Loucy (cell line): ENCODE measurements at regions not wholly inside any gene's neighbourhood (a gene's known extent, or its start where the extent isn't known, plus 50 kb on each side); places are given as distances from the start of the nearest gene placed in this dataset.

Source experiments
- H2AFZ ChIP-seq: fragments of 200-600 bp; sonication (generic); 2 replicates; pipeline ENCODE4 v1.6.0; 2016; ENCODE audit warnings: antibody characterized with exemption, mild to moderate bottlenecking, low read length, moderate library complexity
- H3F3A ChIP-seq: fragments of 200-600 bp; 2 replicates; pipeline ENCODE4 v1.6.0; 2016; ENCODE audit warnings: antibody characterized with exemption, low read depth, mild to moderate bottlenecking
- H3K27me3 ChIP-seq: fragments of 200-600 bp; sonication (generic); 2 replicates; pipeline ENCODE4 v1.6.1; 2014; ENCODE audit warnings: low read length, mild to moderate bottlenecking; ENCODE audit not compliant: insufficient read depth, poor library complexity, severe bottlenecking
- H3K36me3 ChIP-seq: fragments of 200-600 bp; sonication (generic); 2 replicates; pipeline ENCODE4 v1.6.1; 2016; ENCODE audit warnings: low read length; ENCODE audit not compliant: insufficient read depth
- H3K4me1 ChIP-seq: fragments of 200-600 bp; sonication (generic); 2 replicates; pipeline ENCODE4 v1.5.1; 2014; ENCODE audit warnings: low read length, mild to moderate bottlenecking; ENCODE audit not compliant: insufficient read depth, poor library complexity, severe bottlenecking
- H3K4me2 ChIP-seq: fragments of 200-600 bp; sonication (generic); 2 replicates; pipeline ENCODE4 v1.6.0; 2014; ENCODE audit warnings: antibody characterized with exemption, low read length, low read depth, mild to moderate bottlenecking; ENCODE audit not compliant: poor library complexity, severe bottlenecking
- H3K4me3 ChIP-seq: fragments of 200-600 bp; sonication (generic); 2 replicates; pipeline ENCODE4 v1.5.1; 2014; ENCODE audit warnings: low read length, mild to moderate bottlenecking, mixed read lengths; ENCODE audit not compliant: poor library complexity, severe bottlenecking
- H3K79me2 ChIP-seq: fragments of 200-600 bp; sonication (generic); 2 replicates; pipeline ENCODE4 v1.6.1; 2014; ENCODE audit warnings: low read length; ENCODE audit not compliant: insufficient read depth
- H3K9ac ChIP-seq: fragments of 200-600 bp; sonication (generic); 2 replicates; pipeline ENCODE4 v1.6.0; 2014; ENCODE audit warnings: mild to moderate bottlenecking, low read depth, low read length, moderate library complexity; ENCODE audit not compliant: poor library complexity, severe bottlenecking
- H3K9me2 ChIP-seq: fragments of 200-600 bp; sonication (generic); replicated peaks from 2 replicates; pipeline ENCODE4 v1.6.1; 2016; ENCODE audit warnings: low read depth, low read length, mixed read lengths
- H3K9me3 ChIP-seq: fragments of 200-600 bp; sonication (generic); 2 replicates; pipeline ENCODE4 v1.6.1; 2014; ENCODE audit warnings: mild to moderate bottlenecking, antibody characterized with exemption, low read length, low read depth; ENCODE audit not compliant: insufficient read depth
- H4K20me1 ChIP-seq: fragments of 200-600 bp; sonication (generic); 2 replicates; pipeline ENCODE4 v1.6.0; 2014; ENCODE audit warnings: antibody characterized with exemption, low read length, mild to moderate bottlenecking; ENCODE audit not compliant: insufficient read depth, poor library complexity, severe bottlenecking
- CTCF ChIP-seq: fragments of 200-600 bp; sonication (generic); conservative IDR thresholded peaks from 2 replicates; pipeline ENCODE4 v1.5.1; 2014; ENCODE audit warnings: mild to moderate bottlenecking, antibody characterized with exemption, low read length
- EZH2phosphoT487 ChIP-seq: fragments of 200-600 bp; IDR thresholded peaks from 2 replicates; pipeline ENCODE4 v1.6.1; 2018; ENCODE audit warnings: antibody characterized with exemption, mild to moderate bottlenecking, moderate library complexity, borderline replicate concordance

- TF ChIP-seq CTCF (no peak), EZH2phosphoT487 (no peak)
- Histone ChIP-seq H2AFZ (no peak overlapping the region), H3K4me3 (no peak overlapping the region)
Observed at GRCh38 chr5:153039501-153039900, 451.0 kb upstream of the GRIA1 start.

DNA sequence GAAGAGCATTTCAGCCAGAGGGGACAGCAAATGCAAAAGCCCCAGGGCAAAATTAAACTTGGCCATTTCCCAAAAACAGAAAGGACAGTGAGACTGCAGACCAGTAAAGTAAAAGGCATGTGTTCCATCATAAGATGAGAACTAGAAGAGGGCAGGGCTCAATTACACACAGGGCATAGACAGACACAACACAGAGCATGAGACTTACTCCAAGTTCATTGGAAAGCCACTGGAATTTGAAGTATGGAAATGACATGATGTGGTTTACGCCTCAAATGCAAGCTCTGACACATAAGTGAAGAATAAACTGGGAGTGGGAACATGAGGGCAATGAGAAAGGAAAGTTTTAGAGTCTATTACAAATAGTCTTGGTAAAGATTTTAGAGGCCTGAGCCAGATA, 446.6 kb upstream of the GRIA1 start:
- no peak overlapping the region for H3K4me3 ChIP-seq
- no peaks in the 10 kb centered on the region for H3K79me2 ChIP-seq
- no peaks in the 10 kb centered on the region for H3K4me1 ChIP-seq
- H3K9me3 ChIP-seq, result no peaks in the 10 kb centered on the region
- no peaks in the 10 kb centered on the region for H3K27me3 ChIP-seq
- no peak overlapping the region for H3K9ac ChIP-seq
- H4K20me1 ChIP-seq, result no peaks in the 10 kb centered on the region
- no peaks in the 10 kb centered on the region for H3F3A ChIP-seq
- H3K9me2 ChIP-seq, result no peaks in the 10 kb centered on the region
- TF ChIP-seq EZH2phosphoT487, result no peak
- no peak for TF ChIP-seq CTCF
- no peaks in the 10 kb centered on the region for H3K36me3 ChIP-seq
- no peak overlapping the region for H3K4me2 ChIP-seq
- H2AFZ ChIP-seq, result no peak overlapping the region

More at GRCh38 chr5:153039501-153039900, 451.0 kb upstream of the GRIA1 start:
- no peaks in the 10 kb centered on the region for H3K36me3 ChIP-seq
- no peak overlapping the region for H3K4me2 ChIP-seq
- no peaks in the 10 kb centered on the region for H4K20me1 ChIP-seq
- H3K79me2 ChIP-seq, result no peaks in the 10 kb centered on the region
- H3K9me3 ChIP-seq, result no peaks in the 10 kb centered on the region
- no peaks in the 10 kb centered on the region for H3K4me1 ChIP-seq
- H3K9ac ChIP-seq, result no peak overlapping the region
- H3F3A ChIP-seq, result no peaks in the 10 kb centered on the region
- H3K27me3 ChIP-seq, result no peaks in the 10 kb centered on the region
- H3K9me2 ChIP-seq, result no peaks in the 10 kb centered on the region

DNA sequence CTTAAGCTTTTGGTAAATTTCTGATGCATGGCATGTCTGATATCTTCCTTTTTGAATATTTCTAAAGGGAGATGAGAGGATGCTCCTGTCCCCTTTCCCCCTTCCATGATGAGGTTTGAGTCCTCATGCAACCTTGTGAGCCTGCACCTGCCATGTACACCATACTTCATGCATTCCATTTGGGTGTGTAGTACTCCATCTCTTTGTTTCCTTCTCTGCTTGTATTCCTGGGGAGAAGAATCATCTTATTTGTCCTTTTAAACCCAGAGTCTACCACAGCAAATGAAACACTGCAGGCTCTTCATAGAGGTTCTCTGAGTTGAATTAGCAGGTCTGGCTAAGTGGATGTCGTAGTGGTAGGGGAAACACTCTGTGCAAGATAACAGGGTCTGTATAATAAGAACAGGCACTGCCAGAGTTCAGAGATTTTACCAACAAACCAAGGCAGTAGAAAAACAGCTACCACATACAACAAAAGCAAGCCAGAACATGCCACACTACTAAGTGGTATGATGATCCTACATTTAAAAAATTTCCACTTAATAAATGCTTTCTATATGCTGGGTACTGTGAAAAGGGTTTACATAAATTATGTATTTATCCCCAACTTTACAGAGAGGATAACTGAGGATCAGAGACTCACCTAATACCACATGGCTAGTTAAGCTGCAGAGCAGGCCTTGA, 439.8 kb upstream of the GRIA1 start:
- H4K20me1 ChIP-seq, result no peaks in the 10 kb centered on the region
- no peak overlapping the region for H3K4me2 ChIP-seq

More for the DNA sequence above, 439.8 kb upstream of the GRIA1 start:
- Histone ChIP-seq H3K9ac (no peak overlapping the region), H3K9me3 (no peaks in the 10 kb centered on the region), H3F3A (no peaks in the 10 kb centered on the region), H3K36me3 (no peaks in the 10 kb centered on the region), H3K79me2 (no peaks in the 10 kb centered on the region), H3K4me3 (no peak overlapping the region), H3K27me3 (no peaks in the 10 kb centered on the region), H3K4me1 (no peaks in the 10 kb centered on the region), H3K9me2 (no peaks in the 10 kb centered on the region), H2AFZ (no peak overlapping the region)
- TF ChIP-seq EZH2phosphoT487 (no peak), CTCF (no peak)
